IPS DF 4.7 (cell line): ENCODE measurements at regions not wholly inside any gene's neighbourhood (a gene's known extent, or its start where the extent isn't known, plus 50 kb on each side); places are given as distances from the start of the nearest gene placed in this dataset.
"Not testable (repeated sequence)": the region's sequence is repeated elsewhere in the genome, so short reads cannot be mapped to it uniquely, and the experiment has no call there.

ENCODE experiments used
- DNase-seq: peaks from one replicate; pipeline ENCODE4 v3.0.0-alpha.2; 2013; ENCODE audit warnings: low spot score; ENCODE audit errors: extremely low read depth

GRCh38 chr4:77305766-77306165, 148.8 kb downstream of the CCNG2 start:
- DNase-seq, result no peak

- DNase-seq, result no peak
Observed at GRCh38 chr4:77306496-77306895, 149.5 kb downstream of the CCNG2 start.

- DNase-seq, result no peak
Observed at GRCh38 chr4:77308843-77309242, 151.8 kb downstream of the CCNG2 start.

- DNase-seq, result no peak
Observed at GRCh38 chr4:77309496-77309895, 152.5 kb downstream of the CCNG2 start.

GRCh38 chr4:77310931-77311330, 153.9 kb downstream of the CCNG2 start:
- no peak for DNase-seq

- DNase-seq, result no peak
Observed at GRCh38 chr4:77314697-77315096, 157.7 kb downstream of the CCNG2 start.

- no peak for DNase-seq
Observed at GRCh38 chr4:77327151-77327550, 170.1 kb downstream of the CCNG2 start.

GRCh38 chr4:77332696-77333270, 175.8 kb downstream of the CCNG2 start:
- DNase-seq, result no peak

GRCh38 chr4:77336411-77337142, 179.6 kb downstream of the CCNG2 start:
- no peak for DNase-seq

- DNase-seq, result no peak
Observed at GRCh38 chr4:77342170-77342810, 185.3 kb downstream of the CCNG2 start.

GRCh38 chr4:77344001-77344400, 187.0 kb downstream of the CCNG2 start:
- no peak for DNase-seq

- DNase-seq, result no peak
Observed at GRCh38 chr4:77344784-77345183, 187.8 kb downstream of the CCNG2 start.

GRCh38 chr4:77347351-77347966, 190.5 kb downstream of the CCNG2 start:
- DNase-seq, result no peak

GRCh38 chr4:77348815-77349214, 191.8 kb downstream of the CCNG2 start:
- DNase-seq, result no peak

GRCh38 chr4:77349364-77349763, 192.4 kb downstream of the CCNG2 start:
- no peak for DNase-seq

GRCh38 chr4:77349796-77350195, 192.8 kb downstream of the CCNG2 start:
- DNase-seq, result no peak

- no peak for DNase-seq
Observed at GRCh38 chr4:77352192-77352591, 195.2 kb downstream of the CCNG2 start.

GRCh38 chr4:77353724-77354315, 196.8 kb downstream of the CCNG2 start:
- not testable (repeated sequence) for DNase-seq

GRCh38 chr4:77354550-77354949, 197.5 kb downstream of the CCNG2 start:
- no peak for DNase-seq

- no peak for DNase-seq
Observed at GRCh38 chr4:77355731-77356130, 198.7 kb downstream of the CCNG2 start.

GRCh38 chr4:77358315-77358928, 201.4 kb downstream of the CCNG2 start:
- DNase-seq, result no peak
